HG03432 (cell line): ENCODE measurements at regions not wholly inside any gene's neighbourhood (a gene's known extent, or its start where the extent isn't known, plus 50 kb on each side); places are given as distances from the start of the nearest gene placed in this dataset.

ENCODE experiments used
- ATAC-seq: cut with Tn5 transposase; IDR thresholded peaks from one replicate; pipeline ENCODE4 v1.9.1; 2021; ENCODE audit warnings: mild to moderate bottlenecking, moderate library complexity; ENCODE audit not compliant: unreplicated experiment

GRCh38 chr3:55343486-55344357 is 143.4 kb downstream of the WNT5A start:
- ATAC-seq, result no peak

GRCh38 chr3:55341502-55342031 is 145.5 kb downstream of the WNT5A start:
- no peak for ATAC-seq

GRCh38 chr3:55339819-55340218 is 147.3 kb downstream of the WNT5A start:
- ATAC-seq, result no peak

- no peak for ATAC-seq
Observed at GRCh38 chr3:55339390-55339789, 147.7 kb downstream of the WNT5A start.

- no peak for ATAC-seq
Observed at GRCh38 chr3:55337641-55338180, 149.4 kb downstream of the WNT5A start.

GRCh38 chr3:55333923-55334322 is 153.2 kb downstream of the WNT5A start:
- ATAC-seq, result no peak

GRCh38 chr3:55333046-55333445 is 154.1 kb downstream of the WNT5A start:
- ATAC-seq, result no peak

- no peak for ATAC-seq
Observed at GRCh38 chr3:55332176-55332575, 154.9 kb downstream of the WNT5A start.

- no peak for ATAC-seq
Observed at GRCh38 chr3:55331524-55331923, 155.6 kb downstream of the WNT5A start.

GRCh38 chr3:55330756-55331155 is 156.3 kb downstream of the WNT5A start:
- no peak for ATAC-seq

- no peak for ATAC-seq
Observed at GRCh38 chr3:55330355-55330754, 156.8 kb downstream of the WNT5A start.

GRCh38 chr3:55329849-55330248 is 157.3 kb downstream of the WNT5A start:
- no peak for ATAC-seq

- no peak for ATAC-seq
Observed at GRCh38 chr3:55327131-55327920, 159.8 kb downstream of the WNT5A start.

GRCh38 chr3:55322638-55323037 is 164.5 kb downstream of the WNT5A start:
- no peak for ATAC-seq

- ATAC-seq, result no peak
Observed at GRCh38 chr3:55320928-55321327, 166.2 kb downstream of the WNT5A start.

- no peak for ATAC-seq
Observed at GRCh38 chr3:55315396-55315795, 171.7 kb downstream of the WNT5A start.

- ATAC-seq, result no peak
Observed at GRCh38 chr3:55313666-55314065, 173.4 kb downstream of the WNT5A start.

- ATAC-seq, result no peak
Observed at GRCh38 chr3:55309336-55309735, 177.8 kb downstream of the WNT5A start.

GRCh38 chr3:55307622-55308021 is 179.5 kb downstream of the WNT5A start:
- no peak for ATAC-seq

- no peak for ATAC-seq
Observed at GRCh38 chr3:55305696-55306485, 181.2 kb downstream of the WNT5A start.

- ATAC-seq, result no peak
Observed at GRCh38 chr3:55300701-55301100, 186.4 kb downstream of the WNT5A start.
